A204.1 (cell line): ENCODE measurements at regions not wholly inside any gene's neighbourhood (a gene's known extent, or its start where the extent isn't known, plus 50 kb on each side); places are given as distances from the start of the nearest gene placed in this dataset.

Source experiments
- FAIRE-seq: peaks from 2 replicates; lab custom pipeline; 2012; peaks lifted over from hg19 to GRCh38; lab: Jason Lieb, UNC

GRCh38 chr15:38696109-38696727 lies 131.6 kb upstream of the RASGRP1 start:
- no peak for FAIRE-seq

- no peak for FAIRE-seq
These were observed 132.3 kb upstream of the RASGRP1 start for GRCh38 chr15:38696790-38697495.

GRCh38 chr15:38698254-38698653 lies 133.6 kb upstream of the RASGRP1 start:
- no peak for FAIRE-seq

GRCh38 chr15:38699633-38700230 lies 135.1 kb upstream of the RASGRP1 start:
- peak; percentile 63 for FAIRE-seq

GRCh38 chr15:38701149-38701548 lies 136.5 kb upstream of the RASGRP1 start:
- FAIRE-seq: no peak

GRCh38 chr15:38702178-38702912 lies 137.7 kb upstream of the RASGRP1 start:
- FAIRE-seq: no peak

GRCh38 chr15:38705436-38706219 lies 141.0 kb upstream of the RASGRP1 start:
- FAIRE-seq: no peak

GRCh38 chr15:38706956-38707355 lies 142.3 kb upstream of the RASGRP1 start:
- FAIRE-seq: no peak

- FAIRE-seq: peak; percentile 83
These were observed 143.4 kb upstream of the RASGRP1 start for GRCh38 chr15:38707802-38708671.

GRCh38 chr15:38708672-38709180 lies 144.1 kb upstream of the RASGRP1 start:
- no peak for FAIRE-seq

GRCh38 chr15:38709196-38709595 lies 144.6 kb upstream of the RASGRP1 start:
- no peak for FAIRE-seq

- FAIRE-seq: no peak
These were observed 149.9 kb upstream of the RASGRP1 start for GRCh38 chr15:38714309-38715072.

GRCh38 chr15:38720893-38721567 lies 156.4 kb upstream of the RASGRP1 start:
- no peak for FAIRE-seq

- FAIRE-seq: no peak
These were observed 156.9 kb upstream of the RASGRP1 start for GRCh38 chr15:38721568-38721945.

GRCh38 chr15:38722236-38722635 lies 157.6 kb upstream of the RASGRP1 start:
- FAIRE-seq: no peak

- FAIRE-seq: no peak
These were observed 160.2 kb upstream of the RASGRP1 start for GRCh38 chr15:38724827-38725226.

GRCh38 chr15:38726187-38726586 lies 161.6 kb upstream of the RASGRP1 start:
- no peak for FAIRE-seq

- no peak for FAIRE-seq
These were observed 168.7 kb upstream of the RASGRP1 start for GRCh38 chr15:38733331-38733730.

- no peak for FAIRE-seq
These were observed 175.6 kb upstream of the RASGRP1 start for GRCh38 chr15:38740206-38740605.

GRCh38 chr15:38743147-38743546 lies 178.5 kb upstream of the RASGRP1 start:
- FAIRE-seq: no peak
